ENCODE measurements at regions not wholly inside any gene's neighbourhood (a gene's known extent, or its start where the extent isn't known, plus 50 kb on each side); places are given as distances from the start of the nearest gene placed in this dataset.

- H3K4me1 ChIP-seq (replicated peaks) = no peaks in the 10 kb centered on the region
- no peak for DNase-seq (ENCODE audit: low spot score)
- no peak overlapping the region for H3K4me3 ChIP-seq
- H3K27ac ChIP-seq = no peak overlapping the region
- no peak for TF ChIP-seq POLR2AphosphoS5 (IDR thresholded peaks at IDR 0.05)
- TF ChIP-seq POLR2A (IDR thresholded peaks at IDR 0.05) = no peak
- no peak for TF ChIP-seq CTCF (IDR thresholded peaks at IDR 0.05)
- intact Hi-C loops (cut with DNase I) = no loop called here
- H3K27me3 ChIP-seq (replicated peaks; ENCODE audit: insufficient read depth) = no peaks in the 10 kb centered on the region
- no peaks in the 10 kb centered on the region for H3K9me3 ChIP-seq
- H3K36me3 ChIP-seq = no peaks in the 10 kb centered on the region
These were observed 660.4 kb upstream of the GOT2 start for GRCh38 chr16:59394526-59394925.

GRCh38 chr16:59392911-59393310 is 658.8 kb upstream of the GOT2 start:
- H3K9me3 ChIP-seq = no peaks in the 10 kb centered on the region
- no peak for DNase-seq (ENCODE audit: low spot score)
- no peak overlapping the region for H3K27ac ChIP-seq
- H3K36me3 ChIP-seq = no peaks in the 10 kb centered on the region
- intact Hi-C loops (cut with DNase I) = no loop called here
- TF ChIP-seq POLR2AphosphoS5 (IDR thresholded peaks at IDR 0.05) = no peak
- no peak for TF ChIP-seq CTCF (IDR thresholded peaks at IDR 0.05)
- TF ChIP-seq POLR2A (IDR thresholded peaks at IDR 0.05) = no peak
- H3K4me1 ChIP-seq (replicated peaks) = no peaks in the 10 kb centered on the region
- no peaks in the 10 kb centered on the region for H3K27me3 ChIP-seq (replicated peaks; ENCODE audit: insufficient read depth)
- WGBS = 53% methylated on average over 2 of the region's 2 CpGs
- H3K4me3 ChIP-seq = no peak overlapping the region

GRCh38 chr16:59391617-59392364 is 657.7 kb upstream of the GOT2 start:
- Histone ChIP-seq H3K27ac (no peak overlapping the region), H3K27me3 (replicated peaks; ENCODE audit: insufficient read depth) (no peaks in the 10 kb centered on the region), H3K36me3 (no peaks in the 10 kb centered on the region), H3K9me3 (no peaks in the 10 kb centered on the region), H3K4me3 (no peak overlapping the region), H3K4me1 (replicated peaks) (no peaks in the 10 kb centered on the region)
- intact Hi-C loops (cut with DNase I) = no loop called here
- no peak for TF ChIP-seq POLR2AphosphoS5 (IDR thresholded peaks at IDR 0.05)
- TF ChIP-seq CTCF (IDR thresholded peaks at IDR 0.05) = no peak
- TF ChIP-seq POLR2A (IDR thresholded peaks at IDR 0.05) = no peak
- WGBS = 81% methylated on average over 4 of the region's 4 CpGs
- no peak for DNase-seq (ENCODE audit: low spot score)

- H3K4me3 ChIP-seq = no peak overlapping the region
- TF ChIP-seq CTCF (IDR thresholded peaks at IDR 0.05) (no peak), POLR2AphosphoS5 (IDR thresholded peaks at IDR 0.05) (peak; percentile 12)
- H3K9me3 ChIP-seq = no peaks in the 10 kb centered on the region
- no peaks in the 10 kb centered on the region for H3K4me1 ChIP-seq (replicated peaks)
- no peaks in the 10 kb centered on the region for H3K36me3 ChIP-seq
- DNase-seq (ENCODE audit: low spot score) = no peak
- no peak overlapping the region for H3K27ac ChIP-seq
- WGBS = 11% methylated on average over 3 of the region's 3 CpGs
- H3K27me3 ChIP-seq (replicated peaks; ENCODE audit: insufficient read depth) = no peaks in the 10 kb centered on the region
- intact Hi-C loops (cut with DNase I) = no loop called here
These were observed 651.8 kb upstream of the GOT2 start for GRCh38 chr16:59385959-59386358.

- no peak for TF ChIP-seq POLR2AphosphoS5 (IDR thresholded peaks at IDR 0.05)
- TF ChIP-seq CTCF (IDR thresholded peaks at IDR 0.05) = no peak
- TF ChIP-seq POLR2A (IDR thresholded peaks at IDR 0.05) = no peak
- no peak overlapping the region for H3K4me3 ChIP-seq
- no peaks in the 10 kb centered on the region for H3K4me1 ChIP-seq (replicated peaks)
- intact Hi-C loops (cut with DNase I) = no loop called here
- no peaks in the 10 kb centered on the region for H3K36me3 ChIP-seq
- no peaks in the 10 kb centered on the region for H3K27me3 ChIP-seq (replicated peaks; ENCODE audit: insufficient read depth)
- 89% methylated on average over 3 of the region's 3 CpGs for WGBS
- no peak overlapping the region for H3K27ac ChIP-seq
- no peaks in the 10 kb centered on the region for H3K9me3 ChIP-seq
- no peak for DNase-seq (ENCODE audit: low spot score)
These were observed 651.4 kb upstream of the GOT2 start for GRCh38 chr16:59385491-59385890.

Measured in prostate gland (tissue), 2 donors.